Stimulated activated CD4-positive, alpha-beta T cell treated with anti-CD3 and anti-CD28 coated beads, Interleukin-12 subunit alpha, Interleukin-12 subunit beta, amount 100 ng/mL, for 48 hours (primary cell): ENCODE measurements at regions not wholly inside any gene's neighbourhood (a gene's known extent, or its start where the extent isn't known, plus 50 kb on each side); places are given as distances from the start of the nearest gene placed in this dataset.
"Not testable (repeated sequence)": the region's sequence is repeated elsewhere in the genome, so short reads cannot be mapped to it uniquely, and the experiment has no call there.

ENCODE experiments used
- DNase-seq, 3 donors: peaks; one replicate each; pipeline ENCODE4 v3.0.0-alpha.2; 2020; ENCODE audit warnings: low read depth in 2 of 3, low spot score in 1 of 3

DNA sequence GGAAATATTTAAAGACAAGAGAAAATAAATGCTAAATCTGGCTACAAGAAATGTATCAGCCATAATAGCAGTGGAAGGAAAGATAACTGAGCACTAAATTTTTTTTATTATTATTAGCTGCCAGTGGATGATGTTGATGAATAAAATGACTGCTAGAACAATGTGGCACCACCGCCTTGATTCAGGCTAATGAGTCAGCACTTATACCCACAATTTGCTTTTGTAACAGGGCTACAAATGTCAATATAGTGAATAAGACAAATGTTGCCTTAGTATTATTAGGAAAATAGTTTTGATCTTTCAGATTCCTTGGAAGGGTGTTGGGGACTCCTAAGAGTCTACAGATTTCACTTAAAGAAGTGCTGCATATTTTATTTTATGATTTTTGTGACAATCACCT, 555.2 kb upstream of the GRAMD2B start:
- DNase-seq: no peak

DNA sequence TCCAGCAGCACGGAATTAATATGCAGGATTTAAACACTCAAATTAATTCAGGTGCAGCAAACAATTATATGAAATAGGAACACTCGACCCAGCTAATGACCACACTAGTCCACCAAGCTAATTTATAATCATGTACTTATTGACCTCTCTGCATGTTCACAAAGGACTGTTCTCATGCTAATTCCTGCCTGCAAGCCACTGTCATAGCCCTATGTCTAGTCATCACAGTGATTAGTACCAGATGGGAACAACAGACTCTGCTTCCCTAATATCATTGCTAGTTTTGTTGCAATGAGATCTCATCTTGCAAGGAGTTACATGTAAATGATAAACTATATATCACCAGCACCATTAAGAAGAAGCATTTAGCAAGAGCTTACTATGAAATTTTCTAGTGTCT, 553.0 kb upstream of the GRAMD2B start:
- no peak for DNase-seq

DNA sequence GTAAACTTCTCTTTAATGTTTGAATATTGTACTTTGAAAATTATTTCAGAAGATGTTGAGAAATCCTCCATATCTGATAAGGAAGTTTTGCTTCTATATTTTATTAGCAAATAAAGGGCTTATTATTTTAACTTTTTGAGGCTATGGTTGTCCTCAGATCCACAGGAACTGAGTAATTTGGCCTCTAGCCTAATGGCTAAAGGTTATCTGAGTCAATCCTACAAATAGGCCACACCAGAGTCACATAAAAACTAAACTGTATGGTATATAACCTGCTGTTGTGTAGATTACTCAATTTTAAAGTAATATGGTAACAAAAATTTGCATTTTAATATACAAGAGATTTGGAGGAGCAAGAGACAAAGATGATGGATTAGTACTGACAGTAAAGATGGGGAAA, 549.2 kb upstream of the GRAMD2B start:
- DNase-seq: no peak

DNA sequence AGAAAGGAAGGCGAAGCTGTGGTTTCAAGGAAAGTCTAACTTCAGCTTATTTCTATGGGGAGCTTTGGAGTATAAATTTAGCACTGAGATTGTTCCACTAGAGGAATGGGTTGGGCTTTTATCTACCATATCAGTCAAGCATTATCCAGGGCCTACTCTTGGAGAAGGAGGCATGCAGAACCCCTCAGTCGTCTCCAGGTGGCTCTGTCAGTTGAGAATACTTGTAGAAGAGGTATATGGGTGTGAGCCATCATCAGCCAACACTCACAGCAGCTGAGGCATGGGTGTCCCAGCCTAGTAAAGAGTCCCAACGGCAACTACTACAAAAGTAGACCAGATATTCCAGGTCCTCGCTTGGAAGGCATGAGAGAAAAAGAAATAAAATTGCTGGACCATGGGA, 548.5 kb upstream of the GRAMD2B start:
- no peak for DNase-seq

DNA sequence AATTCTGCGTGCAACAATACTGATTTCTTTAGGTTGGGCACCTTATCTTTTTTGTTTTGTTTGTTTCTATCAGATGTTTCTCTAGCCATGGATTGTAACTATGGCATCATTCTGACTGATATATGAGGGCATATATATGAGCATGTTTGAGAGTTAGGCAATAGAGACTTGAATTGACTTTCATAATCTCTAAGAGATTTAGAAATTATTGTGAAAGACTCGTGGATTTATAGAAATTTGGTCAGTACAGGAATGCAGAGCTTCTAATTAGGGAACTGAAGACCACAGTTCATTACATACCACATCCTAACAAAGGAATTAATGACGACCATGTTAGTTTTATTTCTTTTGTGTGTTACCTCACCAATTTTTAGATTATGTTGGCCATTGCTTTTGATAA, 546.0 kb upstream of the GRAMD2B start:
- DNase-seq: no peak

DNA sequence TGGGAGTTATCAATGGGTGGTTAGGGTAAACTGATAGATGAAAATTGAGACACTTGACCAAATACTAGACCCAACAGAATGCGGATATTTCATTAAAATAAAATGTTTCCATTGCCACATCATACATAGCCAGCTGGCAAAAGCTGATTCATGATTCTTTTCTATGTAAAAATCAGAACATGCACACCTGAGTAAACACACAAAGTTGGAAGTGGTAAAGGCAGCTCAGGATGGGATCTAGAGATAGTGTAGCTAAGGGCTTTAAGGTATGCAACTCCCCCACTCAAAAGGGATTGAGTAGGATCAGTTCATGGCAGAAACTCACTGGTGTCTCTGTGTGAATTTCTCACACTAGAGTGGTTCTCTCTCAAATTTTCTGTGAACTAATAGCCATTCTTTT, 541.1 kb upstream of the GRAMD2B start:
- DNase-seq: no peak

DNA sequence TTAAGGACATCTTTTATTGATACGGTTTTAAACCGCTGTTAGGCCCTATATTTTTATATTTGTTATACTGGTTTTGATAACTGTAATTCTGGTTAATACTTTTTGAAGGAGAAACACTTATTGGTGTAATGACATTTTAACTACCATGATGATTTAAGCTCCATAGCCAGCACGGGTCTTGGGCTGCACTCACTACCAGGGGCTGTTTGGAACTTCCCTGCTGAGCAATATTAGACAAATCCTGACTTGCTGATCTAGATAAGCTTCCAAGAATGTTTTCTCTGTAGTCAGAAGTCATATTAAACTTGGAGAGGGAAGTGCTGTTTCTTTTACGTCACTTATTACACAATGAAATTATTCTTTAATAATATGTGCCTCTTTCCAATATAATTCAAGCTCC, 540.0 kb upstream of the GRAMD2B start:
- no peak for DNase-seq

DNA sequence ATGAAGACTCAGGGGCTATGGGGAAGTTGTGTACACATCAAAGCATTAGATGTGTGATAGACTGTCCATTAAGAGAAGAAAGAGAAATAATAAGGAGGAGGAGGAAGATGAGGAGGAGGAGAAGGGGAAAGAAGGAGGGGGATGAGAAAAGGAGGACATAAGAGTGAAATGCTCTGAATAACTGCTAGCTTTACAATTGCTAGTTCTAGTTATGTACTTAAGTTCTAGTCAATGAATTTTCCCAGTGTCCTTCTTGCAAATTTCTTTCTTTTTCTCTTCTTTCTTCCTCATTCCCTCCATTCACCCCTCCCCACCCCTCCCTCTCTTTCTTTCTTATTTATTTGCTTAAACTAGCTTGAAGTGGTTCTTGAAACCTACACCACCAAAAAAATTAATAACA, 534.9 kb upstream of the GRAMD2B start:
- DNase-seq: no peak

DNA sequence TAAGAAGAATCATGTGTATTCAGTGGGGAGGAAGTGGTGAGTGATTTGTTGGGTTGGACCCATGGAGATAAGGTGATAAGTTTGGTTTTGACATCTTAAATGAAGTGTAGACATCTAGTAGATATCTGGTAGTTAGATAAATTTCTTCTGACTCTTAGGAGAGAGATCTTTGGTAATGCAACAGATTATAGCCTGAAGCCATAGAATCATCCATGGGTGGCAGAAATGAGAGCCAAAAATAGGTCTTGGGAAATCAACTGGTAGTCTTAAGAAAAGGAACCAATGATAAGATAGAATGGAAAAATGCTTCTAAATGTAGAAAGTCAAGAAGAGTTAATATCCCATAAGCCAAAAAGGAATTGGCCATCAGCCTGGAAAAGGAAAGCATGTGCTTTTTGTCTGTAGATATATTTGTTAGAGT, 532.7 kb upstream of the GRAMD2B start:
- no peak for DNase-seq

DNA sequence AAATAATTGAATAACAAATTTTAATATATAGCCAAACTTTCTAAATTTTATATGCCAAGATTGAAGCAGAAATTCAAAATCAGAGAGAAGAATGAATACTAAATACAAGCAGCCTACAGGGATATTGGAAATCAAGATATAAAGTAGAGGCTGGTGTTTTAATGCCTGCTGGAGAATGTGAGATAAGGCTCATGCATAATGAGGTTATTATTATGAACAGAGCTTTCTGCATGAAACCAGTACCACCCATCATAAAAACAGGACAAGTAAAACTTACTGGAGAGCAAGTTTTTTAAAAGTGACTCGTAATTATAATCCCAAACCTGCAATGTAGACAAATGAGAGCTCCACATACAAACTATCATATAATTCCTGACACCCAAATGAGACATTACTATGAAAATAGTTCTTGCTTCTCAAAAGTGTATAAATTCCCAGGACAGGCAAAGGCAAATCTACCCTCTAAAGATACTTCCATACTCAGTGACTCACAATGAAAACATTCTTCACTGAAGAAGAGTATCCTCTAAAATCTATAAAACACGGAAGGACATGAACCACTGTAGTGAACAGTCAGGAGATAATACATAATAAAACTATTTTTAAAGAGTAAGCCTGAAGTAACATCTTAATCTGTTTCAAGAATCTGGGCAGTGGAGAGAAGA, 532.0 kb upstream of the GRAMD2B start:
- no peak for DNase-seq

DNA sequence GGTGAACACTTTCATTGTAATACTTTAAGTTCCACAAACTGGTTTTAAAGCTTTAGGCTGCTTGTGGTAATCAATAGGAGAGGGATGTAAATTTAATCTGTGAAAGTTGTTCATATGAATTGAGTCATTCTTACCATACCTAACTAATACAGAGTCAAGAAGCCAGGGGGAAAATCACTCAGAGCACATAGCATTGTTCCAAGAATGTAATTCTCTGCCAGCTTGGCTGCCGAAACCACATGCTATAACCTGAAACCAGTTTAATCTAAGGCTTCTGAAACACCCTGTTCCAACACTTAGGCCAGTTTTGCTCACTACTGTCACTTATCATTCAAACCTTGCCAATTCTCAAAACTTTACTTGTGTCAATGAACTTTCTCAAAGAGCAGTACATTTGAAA, 528.8 kb upstream of the GRAMD2B start:
- no peak for DNase-seq

DNA sequence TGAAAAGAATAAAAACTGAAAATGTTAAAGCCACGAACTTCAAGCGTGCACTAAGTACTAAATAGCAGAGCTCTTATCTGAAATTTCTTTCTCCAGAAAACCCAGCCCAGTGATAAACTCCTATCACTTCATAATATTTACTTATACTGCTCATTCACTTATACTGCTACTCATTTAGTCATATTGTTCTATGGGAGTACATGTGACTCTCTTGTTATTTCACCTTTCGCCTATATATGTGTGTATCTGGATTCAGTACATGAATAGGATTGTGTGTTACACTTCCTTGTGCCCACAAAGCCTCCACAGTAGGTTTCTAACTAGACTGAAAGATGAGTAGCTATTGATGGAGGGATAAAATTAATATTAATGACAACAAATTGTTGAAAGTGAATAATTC, 526.8 kb upstream of the GRAMD2B start:
- DNase-seq: no peak

DNA sequence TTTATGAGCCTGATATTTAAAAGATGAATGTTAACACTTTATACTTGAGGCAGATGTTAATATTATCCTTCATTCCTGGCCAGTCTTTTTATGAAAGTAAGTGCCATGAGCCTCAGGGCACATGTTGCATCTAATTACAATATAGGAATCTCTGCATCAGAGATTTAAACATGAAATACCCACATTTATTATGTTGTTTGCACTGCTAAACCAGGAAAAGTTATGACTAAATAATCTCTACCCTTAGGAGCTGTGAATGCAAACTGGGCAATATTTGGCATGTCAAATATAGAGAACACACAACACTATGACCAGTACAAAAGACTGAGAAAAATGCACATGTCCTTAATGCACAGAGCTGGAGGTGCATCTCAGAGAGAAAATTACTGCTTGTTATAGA, 526.1 kb upstream of the GRAMD2B start:
- DNase-seq: no peak

DNA sequence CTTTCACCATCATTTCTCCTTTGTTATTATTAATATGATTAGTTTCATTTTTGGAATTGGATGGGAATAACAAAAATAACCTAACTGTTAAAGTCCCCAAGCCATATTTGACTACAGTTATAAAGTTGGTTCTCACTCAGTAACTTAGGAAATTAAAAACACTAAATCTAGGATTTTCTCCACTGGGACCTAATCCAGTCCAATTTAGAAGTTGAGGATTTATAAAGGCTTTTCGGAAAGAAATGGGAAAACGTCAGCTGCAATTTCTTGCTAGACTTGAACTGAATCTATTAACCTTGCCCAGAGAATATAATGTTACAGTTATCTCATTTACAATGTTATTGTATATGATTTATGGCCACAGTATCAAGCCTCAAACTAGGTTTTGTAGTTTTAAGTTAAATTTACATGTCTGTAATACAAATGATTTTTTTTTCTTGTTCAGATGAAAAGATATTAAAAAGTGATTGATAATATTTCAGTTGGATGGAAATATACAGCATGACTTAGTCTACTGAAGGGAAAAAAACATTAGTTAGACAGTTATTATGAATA, 524.3 kb upstream of the GRAMD2B start:
- no peak for DNase-seq

DNA sequence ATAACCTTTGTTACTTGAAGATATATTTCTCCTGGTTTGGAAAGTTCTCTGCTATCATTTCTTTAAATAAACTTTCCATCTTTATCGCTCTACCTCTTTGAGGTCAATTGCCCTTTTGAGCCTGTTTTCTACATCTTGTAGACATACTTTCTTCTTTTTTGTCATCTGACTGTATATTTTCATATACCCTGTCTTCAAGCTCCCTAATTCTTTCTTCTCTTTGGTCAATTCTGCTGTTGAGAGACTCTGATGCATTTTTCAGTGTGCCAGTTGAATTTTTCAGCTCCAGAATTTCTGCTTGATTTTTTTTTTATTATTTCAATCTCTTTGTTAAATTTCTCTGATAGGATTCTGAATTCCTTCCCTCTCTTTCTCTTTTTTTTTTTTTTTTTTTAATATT, 511.2 kb upstream of the GRAMD2B start:
- DNase-seq: no peak

DNA sequence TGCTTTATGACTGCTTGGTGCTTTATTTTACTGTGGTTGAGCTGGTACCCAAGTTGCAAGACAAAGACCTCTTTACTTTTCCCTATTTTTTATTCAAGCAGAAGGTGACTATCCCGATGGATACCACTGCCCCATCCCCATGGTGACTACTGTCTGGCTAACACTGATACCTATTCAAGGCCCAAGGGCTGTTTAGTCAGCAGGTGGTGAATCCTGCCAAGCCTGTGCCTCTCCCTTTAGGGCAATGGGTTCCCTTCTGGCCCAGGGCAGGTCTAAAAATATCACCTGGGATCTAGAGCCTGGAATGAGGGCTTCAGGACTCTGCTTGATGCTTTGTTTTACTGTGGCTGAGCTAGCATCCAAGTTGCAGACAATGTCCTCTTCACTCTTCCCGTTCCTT, 510.0 kb upstream of the GRAMD2B start:
- no peak for DNase-seq

DNA sequence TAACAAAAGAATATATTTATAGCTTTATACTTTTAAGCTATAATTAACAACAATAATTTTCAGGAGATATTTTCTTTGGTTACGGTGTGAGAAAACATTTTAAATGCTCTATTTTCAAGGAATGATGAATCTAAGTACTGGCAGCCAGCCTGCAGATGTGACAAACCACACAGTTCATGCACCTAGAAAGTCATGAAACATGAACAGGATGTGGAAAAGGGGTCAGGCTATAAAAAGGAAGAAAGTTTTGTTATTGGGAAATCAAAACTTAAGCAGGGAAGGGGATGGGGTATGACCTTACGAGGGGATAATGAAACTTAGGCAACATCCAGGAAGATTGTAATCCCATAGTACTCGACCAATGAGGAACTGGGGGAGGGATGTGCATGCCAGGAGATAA, 508.7 kb upstream of the GRAMD2B start:
- DNase-seq: no peak

DNA sequence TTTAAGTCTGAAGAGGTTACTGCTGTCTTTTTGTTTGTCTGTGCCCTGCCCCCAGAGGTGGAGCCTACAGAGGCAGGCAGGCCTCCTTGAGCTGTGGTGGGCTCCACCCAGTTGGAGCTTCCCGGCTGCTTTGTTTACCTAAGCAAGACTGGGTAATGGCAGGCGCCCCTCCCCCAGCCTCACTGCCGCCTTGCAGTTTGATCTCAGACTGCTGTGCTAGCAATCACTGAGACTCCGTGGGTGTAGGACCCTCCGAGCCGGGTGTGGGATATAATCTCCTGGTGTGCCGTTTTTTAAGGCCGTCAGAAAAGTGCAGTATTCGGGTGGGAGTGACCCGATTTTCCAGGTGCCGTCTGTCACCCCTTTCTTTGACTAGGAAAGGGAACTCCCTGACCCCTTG, 499.3 kb upstream of the GRAMD2B start:
- DNase-seq: not testable (repeated sequence)

DNA sequence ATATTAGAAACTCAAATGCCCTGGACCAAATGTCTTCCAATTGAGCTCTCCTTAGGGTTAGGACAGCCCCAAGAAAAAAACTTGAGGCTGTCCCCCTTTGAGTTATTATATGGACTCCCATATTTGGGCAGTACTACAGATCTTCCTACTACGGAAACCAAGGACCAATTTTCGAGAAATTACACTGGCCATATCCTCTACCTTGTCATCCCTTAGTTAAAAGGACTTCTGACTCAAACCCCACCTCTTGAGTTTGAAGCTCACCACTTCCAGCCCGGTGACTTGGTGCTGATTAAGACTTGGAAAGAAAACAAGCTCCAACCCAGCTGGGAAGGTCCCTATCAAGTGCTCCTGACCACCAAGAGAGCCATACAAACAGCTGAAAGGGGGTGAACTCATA, 497.0 kb upstream of the GRAMD2B start:
- DNase-seq: no peak

DNA sequence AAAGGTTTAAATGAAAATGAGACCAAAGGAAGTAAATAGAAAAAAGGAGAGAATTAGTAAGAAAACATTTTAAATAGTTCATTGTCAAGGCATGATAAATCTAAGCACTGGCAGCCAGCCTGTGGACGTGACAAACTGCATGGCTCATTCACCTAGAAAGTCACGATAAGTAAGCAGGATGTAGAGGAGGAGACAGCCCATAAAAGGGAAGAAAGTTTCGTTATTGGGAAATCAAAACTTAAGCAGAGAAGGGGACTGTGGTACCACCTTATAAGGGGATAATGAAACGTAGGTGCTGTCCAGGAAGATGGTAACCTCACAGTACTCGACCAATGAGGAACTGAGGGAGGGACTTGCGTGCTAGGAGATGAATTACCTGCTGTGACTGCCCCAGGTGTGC, 494.5 kb upstream of the GRAMD2B start:
- no peak for DNase-seq

DNA sequence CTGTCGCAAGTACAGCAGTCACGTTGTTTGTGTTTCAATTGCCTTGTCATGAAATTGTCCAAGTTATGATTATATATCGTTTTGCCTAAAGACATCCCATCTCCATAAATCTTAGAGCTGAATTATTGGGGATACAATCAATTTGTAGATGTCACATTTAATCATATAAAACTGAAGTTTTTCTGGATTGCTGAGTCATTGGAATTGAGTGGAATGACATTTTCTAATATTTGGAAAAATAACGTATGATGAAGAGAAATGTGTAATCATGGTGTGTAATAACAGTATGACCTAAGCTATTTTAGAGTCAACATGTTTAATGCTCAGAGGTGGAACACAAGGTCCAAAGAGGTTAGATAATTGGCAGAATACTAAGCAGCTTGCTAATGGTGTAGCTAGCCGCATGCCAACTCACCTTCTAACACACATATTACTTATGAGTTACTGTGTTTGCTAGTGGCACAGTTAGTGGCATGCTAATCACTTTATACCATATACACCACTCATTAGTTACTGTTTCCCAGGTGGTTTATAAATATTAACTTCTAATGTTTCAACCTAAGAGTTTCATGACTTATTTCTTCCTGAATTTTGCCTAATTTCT, 473.1 kb upstream of the GRAMD2B start:
- no peak for DNase-seq

DNA sequence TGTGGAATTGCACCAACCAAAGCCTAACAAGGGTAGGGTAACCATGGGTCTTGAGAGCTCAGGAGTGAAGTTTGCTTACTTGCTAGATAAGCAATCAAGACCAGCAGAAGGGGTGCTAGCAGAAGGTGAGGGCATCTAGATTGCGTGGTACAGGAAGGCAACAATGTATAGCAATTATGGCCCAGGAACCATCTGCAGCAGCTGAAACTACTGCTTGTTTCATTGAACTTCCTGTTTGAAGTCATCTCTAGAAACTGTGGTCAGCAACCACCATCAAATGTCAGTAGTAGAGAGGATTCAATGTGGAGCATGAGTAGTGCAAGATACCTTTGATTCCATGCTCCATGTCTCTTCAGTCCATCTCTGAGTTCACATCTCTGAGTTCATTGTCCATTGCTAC, 462.1 kb upstream of the GRAMD2B start:
- DNase-seq: no peak

DNA sequence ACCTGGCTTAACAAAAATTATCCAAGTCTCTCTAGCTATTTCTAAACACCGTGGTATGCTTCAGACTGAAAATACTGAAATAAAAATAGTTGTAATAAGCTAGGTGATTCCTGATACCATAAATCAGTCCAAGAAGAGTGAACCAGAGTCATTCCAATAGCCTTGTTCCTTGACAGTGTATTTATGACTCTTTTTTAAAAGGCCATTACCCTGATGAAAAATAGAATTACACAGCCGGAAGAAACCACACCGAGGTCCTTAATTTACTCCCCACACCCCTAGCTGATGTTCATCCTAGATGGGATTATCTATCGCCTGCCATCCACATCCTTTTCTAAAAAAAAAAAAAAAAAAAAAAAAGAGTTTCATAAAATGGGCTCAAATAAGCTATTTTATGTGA, 457.6 kb upstream of the GRAMD2B start:
- no peak for DNase-seq
